GM12874 (cell line): ENCODE measurements at regions not wholly inside any gene's neighbourhood (a gene's known extent, or its start where the extent isn't known, plus 50 kb on each side); places are given as distances from the start of the nearest gene placed in this dataset.

Source experiments
- TF ChIP-seq, protein P1 (sequence below): IDR thresholded peaks from 2 replicates; pipeline ENCODE4 v1.5.1; 2011; ENCODE audit warnings: low read depth, mild to moderate bottlenecking, control low read depth, low read length, moderate library complexity; ENCODE audit not compliant: insufficient read depth

GRCh38 chr11:122340607-122341290 is 224.7 kb upstream of the BLID start:
- TF ChIP-seq, protein P1, sequence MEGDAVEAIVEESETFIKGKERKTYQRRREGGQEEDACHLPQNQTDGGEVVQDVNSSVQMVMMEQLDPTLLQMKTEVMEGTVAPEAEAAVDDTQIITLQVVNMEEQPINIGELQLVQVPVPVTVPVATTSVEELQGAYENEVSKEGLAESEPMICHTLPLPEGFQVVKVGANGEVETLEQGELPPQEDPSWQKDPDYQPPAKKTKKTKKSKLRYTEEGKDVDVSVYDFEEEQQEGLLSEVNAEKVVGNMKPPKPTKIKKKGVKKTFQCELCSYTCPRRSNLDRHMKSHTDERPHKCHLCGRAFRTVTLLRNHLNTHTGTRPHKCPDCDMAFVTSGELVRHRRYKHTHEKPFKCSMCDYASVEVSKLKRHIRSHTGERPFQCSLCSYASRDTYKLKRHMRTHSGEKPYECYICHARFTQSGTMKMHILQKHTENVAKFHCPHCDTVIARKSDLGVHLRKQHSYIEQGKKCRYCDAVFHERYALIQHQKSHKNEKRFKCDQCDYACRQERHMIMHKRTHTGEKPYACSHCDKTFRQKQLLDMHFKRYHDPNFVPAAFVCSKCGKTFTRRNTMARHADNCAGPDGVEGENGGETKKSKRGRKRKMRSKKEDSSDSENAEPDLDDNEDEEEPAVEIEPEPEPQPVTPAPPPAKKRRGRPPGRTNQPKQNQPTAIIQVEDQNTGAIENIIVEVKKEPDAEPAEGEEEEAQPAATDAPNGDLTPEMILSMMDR = no peak

GRCh38 chr11:122339436-122340060 is 223.5 kb upstream of the BLID start:
- TF ChIP-seq, protein P1 = no peak

GRCh38 chr11:122337704-122338103 is 221.7 kb upstream of the BLID start:
- TF ChIP-seq, protein P1 = no peak

GRCh38 chr11:122337241-122337640 is 221.2 kb upstream of the BLID start:
- TF ChIP-seq, protein P1 = no peak

GRCh38 chr11:122336706-122337105 is 220.7 kb upstream of the BLID start:
- TF ChIP-seq, protein P1 = no peak

DNA sequence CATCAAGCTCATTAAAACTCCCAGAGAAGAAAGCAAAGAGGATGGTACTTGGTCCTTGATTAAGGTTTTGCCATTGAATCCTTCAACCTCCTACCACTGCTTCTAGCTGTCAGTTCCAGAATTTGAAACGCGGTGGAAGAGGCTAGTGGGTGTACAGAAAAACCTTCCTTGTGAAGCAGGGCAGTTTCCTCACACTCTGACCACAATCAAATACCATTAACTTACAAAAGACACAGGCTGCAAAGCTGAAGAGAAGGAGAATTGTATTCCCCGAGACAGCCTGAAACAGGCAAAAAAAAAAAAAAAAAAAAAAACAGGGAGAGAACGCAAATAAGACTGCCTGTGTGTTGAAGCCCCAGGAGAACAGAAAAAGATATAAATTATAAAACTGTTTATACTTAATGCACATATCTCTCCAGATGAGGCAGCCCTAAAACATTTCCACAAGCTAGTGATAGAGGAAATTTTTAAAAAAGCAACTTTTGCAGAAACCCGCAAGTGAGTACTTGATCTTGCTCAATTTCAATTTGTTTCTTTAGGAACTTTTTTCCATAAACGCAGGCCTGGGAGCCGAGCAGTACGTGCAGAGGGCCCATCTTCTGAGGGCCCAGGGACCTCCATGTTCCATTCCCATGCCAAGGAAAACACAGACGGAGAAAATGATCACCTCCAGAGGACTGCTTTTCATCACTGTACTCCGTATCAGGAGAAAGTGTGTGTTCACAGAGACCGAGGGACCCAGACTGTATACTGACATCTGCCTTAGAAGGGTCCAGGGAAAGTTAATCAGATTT is 218.7 kb upstream of the BLID start:
- TF ChIP-seq, protein P1 = no peak

GRCh38 chr11:122333467-122333866 is 217.5 kb upstream of the BLID start:
- TF ChIP-seq, protein P1 = no peak
